ENCODE measurements at regions not wholly inside any gene's neighbourhood (a gene's known extent, or its start where the extent isn't known, plus 50 kb on each side); places are given as distances from the start of the nearest gene placed in this dataset.

DNA sequence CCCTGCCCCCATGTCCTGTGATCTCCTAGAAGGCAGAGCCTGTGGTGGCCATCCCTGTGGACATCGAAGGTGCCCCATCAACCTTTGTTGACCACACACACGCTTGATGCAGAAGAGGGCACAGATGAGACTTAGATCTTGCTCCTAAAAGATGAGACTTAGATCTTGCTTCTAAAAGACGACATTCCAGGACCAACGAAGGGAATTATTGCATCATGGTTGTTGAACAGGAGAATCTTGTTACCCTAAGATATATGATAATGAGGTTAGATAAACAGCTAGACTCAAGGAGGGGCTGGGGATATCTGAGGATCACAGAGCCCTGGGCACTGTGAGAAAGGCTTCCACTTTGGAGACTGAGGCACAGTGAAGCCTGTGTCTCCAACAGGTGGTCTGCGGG is 91.1 kb upstream of the WSCD2 start:
- DNase-seq (ENCODE audit: low spot score) = no peak

DNA sequence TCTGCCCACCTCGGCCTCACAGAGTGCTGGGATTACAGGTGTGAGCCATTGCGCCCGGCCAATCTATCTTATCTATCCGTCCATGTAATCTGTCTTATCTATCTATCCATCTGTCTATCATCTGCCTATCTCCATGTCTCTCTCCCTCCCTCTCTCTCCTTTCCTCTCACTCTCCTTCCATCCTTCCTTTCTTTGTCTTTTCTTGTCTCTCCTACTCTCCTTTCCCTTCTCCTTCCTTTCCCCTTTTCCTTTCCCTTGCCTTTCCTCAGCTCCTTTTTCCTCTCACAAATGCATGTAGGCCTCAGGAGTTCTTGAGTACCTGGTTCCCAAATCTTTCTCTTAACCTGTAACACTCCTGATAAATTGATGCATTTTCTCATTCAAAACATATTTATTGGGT is 89.3 kb upstream of the WSCD2 start:
- DNase-seq (ENCODE audit: low spot score) = no peak

DNA sequence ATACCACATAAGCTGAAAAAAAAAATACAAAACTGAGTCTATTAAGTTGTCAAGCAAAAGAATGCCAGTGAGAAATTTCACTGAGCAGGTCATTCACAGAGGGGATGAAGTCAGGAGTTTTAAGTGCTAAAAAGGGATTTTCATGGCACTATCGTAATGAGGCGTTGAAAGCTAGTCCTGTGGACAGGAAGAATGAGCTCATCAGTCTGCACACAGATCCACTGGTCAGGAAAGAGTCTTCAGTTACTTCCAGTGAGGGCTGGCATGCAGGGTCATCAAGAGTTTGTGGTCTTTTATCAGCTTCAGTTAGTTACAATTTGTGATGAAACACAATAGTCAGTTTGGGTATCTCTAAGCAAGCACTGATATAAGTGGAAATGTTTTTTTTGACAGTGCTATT is 88.1 kb upstream of the WSCD2 start:
- DNase-seq (ENCODE audit: low spot score) = no peak

DNA sequence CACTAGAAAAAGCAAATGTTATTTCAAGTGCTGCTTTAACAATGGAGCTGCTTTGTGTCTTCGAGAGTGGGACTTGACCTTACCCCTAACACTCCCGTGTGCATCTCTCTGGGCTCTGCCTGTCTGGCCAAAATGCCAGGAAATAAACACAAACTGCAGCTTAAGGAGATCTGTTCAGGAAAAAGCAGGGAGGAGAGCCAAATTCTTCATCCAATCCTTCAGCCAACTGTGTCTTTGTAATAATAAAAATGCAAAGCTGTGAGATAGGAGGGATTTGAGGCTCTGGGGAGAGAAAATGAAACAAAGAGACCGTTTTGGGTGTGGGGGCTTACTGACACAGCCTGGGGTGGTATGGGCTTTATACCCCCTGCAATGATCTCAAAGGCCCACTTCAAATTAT is 85.8 kb upstream of the WSCD2 start:
- DNase-seq (ENCODE audit: low spot score) = no peak

DNA sequence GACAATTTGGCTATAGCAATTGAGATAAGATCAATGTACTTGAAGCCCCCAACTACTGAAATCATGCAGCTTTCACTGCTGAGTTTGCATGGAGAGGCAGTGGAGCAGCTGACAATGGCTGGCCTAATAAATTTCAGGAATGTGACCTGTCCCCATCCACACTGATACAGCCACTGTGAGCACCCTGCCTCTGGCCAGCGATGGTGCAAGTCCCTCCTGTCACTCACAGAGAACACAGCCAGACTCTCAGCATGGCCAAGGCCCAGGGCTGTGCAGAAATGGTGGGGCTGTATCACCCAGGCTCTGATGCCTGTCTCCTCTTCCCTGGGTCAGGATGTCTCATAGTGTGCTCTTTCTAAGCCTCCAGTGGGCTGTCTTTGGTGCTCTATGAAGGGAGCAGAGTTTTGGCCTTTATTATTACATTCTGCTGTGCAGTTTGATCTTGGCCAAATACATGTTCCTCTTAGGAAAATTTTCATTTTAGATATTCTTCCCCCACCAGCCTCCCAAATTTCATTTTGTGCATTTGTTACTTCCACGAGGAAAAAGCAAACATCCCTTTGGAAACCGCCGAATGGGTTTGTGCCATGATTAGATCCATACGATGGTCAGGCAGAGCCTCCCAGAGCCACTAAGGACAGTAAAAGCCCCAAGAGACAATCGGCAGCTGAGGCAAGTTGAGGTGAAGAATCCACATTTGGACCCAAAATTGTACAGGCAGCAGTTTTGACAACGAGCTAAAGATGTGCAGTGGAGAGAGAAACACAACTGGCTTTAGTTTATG is 85.1 kb upstream of the WSCD2 start:
- no peak for DNase-seq (ENCODE audit: low spot score)

DNA sequence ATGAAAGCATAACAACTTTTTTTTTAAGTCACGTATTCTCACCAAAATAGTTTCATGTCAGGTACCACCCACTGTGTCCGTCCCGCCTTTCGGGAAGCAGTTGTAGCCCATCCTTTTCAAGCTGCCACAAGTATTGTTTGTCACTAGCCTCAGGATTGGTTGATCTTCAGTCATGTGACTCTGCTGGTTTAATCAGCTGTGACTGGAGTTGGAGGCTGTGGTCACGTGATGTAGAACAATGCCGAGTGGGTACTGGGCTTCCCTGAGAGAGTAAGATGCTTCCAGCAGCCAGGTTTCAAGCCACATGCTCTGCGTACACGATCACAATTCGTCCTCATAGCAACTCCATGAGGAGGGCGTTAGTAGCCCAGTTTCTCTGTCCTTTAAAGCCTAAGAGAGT is 83.0 kb upstream of the WSCD2 start:
- no peak for DNase-seq (ENCODE audit: low spot score)

DNA sequence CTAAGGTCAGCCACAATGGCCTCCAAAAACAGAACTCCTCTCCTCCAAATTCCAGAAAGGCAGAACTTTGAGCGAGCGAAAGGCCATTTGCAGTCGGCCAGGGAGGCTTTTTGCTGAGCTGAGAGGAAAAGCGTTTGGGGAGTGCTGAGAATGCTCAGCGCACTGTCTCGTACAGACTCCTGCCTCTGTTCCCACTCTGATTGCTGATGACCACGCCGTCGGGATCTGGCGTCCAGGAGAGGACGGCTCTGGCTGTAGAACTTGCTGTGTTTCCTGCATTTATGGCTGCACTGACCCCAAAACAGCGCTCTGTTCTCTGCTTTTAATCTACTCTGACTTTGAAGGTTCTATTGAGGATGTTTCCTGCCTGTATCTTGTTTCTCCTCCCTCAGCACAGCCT is 82.4 kb upstream of the WSCD2 start:
- no peak for DNase-seq (ENCODE audit: low spot score)

DNA sequence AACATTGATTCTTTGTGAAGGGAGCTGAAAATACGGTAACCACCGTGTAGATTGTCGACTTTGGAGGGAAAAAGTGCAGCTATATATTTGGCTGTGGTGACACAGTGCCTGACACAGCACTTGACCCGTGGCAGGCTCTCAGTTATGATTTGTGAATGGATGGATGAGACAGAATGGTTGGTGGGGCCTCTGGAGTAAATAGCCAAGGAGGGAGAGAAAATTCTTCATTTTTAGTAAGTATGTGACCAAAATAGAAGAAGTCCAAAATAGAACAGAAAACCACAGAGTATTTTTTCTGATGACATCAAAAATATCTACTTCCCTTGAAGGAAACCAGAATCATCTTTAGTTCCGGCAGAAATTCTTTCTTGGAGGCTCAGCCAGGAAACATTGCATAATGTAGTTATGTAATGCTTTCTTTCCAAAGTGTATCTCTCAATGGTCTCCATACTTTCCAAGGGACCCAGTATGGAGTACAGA is 82.0 kb upstream of the WSCD2 start:
- peak; percentile 2 for DNase-seq (ENCODE audit: low spot score)

DNA sequence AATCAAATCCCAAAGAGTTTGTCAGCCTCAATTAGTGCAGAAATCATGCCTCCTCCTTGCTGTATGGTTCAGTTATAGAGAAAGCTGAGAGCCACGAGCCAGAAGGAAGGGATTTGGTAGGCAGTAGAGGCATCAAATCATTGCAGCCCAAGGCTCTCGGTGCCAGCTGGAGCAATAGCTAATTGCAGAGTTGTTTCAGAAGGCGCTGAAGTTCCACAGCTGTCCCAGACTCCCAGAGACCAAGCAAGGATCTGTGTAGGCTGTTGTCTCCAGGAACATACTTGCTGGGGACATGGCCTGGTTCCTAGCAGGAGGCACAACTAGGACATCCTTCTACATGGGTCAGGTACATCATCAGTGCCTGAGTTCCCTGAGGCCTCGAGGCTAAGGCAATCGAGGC is 80.4 kb upstream of the WSCD2 start:
- no peak for DNase-seq (ENCODE audit: low spot score)

DNA sequence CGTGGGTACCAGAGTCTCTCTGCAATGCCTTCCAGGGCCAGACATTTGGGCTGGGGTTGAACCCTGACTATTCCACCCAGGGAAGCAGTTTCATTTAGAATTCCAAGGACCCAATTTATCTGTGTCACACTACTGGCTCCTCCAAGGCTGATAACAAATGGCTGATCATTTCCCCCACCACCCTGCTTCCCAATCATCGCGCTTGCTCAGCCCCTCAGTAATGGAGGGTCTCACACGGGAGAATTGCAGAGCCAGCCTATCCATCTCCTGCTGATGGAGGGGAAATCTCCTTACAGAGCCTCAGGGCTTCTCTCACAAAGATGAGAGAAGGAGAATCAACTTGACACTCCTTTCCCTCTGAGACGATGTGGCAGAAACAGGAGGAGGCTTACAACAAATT is 78.4 kb upstream of the WSCD2 start:
- no peak for DNase-seq (ENCODE audit: low spot score)

DNA sequence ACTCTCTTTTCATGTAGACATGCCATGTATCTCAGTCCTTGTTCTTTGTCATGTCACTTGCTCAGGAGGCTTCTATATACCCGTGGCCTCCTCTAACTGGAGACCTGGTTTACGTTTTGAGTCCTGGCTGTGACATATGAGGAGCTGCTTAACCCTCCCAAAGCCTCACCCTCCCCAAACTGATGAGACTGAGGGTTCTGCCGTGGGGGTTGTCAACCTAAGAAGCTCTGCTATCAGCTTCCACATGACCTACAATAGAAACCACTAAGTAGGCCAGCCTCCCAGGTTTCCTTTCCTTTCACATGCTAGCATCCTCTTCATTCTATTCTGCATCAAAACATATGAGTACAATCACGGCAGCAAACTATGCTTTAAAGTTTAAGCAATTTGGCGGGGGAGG is 76.8 kb upstream of the WSCD2 start:
- DNase-seq (ENCODE audit: low spot score) = no peak

DNA sequence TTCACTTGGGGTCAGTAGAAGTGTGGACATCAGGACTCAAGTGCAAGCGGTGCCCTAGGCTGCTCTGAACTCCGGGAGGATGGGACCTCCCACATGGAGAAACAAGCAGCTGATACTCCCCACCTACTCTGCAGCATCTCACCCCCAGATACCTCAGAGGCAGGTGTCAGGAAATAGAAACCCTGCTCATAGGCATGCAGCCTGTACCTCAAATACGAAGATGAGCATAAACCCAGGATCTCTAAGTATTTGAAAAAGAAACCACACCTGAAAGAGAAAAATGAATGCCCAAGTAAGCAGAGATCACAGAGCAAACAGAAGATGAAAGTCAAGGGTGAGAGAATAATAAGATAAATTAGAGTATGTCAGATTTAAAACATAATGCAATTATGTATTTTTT is 75.6 kb upstream of the WSCD2 start:
- no peak for DNase-seq (ENCODE audit: low spot score)

DNA sequence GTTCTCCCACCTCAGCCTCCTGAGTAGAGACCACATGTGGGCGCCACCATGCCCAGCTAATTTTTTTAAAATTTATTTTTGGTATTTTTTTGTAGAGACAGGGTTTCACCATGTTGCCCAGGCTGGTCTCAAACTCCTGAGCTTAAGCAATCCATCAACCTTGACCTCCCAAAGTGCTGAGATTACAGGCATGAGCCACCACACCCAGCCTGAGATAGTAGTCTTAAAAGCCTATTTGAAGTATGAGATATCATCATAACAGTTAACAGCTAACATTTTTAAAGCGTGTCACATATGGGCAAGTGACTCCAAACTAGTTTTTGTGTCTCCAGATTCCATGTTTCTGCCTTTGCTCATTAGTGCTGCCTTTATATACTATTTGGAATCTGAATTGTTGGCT is 74.6 kb upstream of the WSCD2 start:
- no peak for DNase-seq (ENCODE audit: low spot score)

DNA sequence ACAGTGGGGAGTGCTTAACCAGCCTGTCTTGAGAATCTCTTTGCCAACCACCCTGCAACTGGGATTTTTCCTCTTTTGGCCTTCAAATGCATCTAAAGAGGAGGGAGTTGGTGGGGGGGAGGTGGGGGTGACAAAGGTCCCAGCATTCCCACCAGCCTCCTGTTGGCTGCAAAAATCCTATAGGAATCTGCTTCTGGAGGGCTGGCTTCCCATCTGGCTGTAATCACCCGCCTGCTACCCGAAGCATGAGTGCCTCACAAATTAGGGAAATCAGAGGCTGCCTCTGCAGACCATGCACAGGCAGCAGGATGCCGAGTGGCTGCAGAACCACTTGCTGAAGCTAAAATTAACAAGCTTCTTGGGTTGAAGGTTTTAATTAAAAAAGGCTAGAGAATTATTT is 73.9 kb upstream of the WSCD2 start:
- DNase-seq (ENCODE audit: low spot score) = no peak

DNA sequence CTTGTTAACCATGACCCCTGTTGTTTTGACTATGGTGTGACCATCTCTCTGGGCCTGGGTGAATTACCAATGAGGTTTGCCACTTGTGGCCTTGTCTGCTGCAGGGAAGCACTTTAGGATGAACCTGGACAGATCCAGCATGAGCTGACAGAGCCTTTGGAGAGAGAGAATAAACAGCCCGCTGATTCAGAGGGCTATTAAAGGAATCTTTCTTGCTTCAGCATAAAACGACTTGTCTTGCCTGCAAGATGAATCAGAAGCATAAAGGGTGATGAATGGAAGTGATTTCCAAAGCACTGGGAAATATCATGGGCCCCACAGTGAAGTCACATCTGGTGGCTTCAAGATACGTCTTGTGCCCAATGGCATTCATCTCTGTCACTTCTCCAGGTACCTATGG is 69.0 kb upstream of the WSCD2 start:
- no peak for DNase-seq (ENCODE audit: low spot score)

DNA sequence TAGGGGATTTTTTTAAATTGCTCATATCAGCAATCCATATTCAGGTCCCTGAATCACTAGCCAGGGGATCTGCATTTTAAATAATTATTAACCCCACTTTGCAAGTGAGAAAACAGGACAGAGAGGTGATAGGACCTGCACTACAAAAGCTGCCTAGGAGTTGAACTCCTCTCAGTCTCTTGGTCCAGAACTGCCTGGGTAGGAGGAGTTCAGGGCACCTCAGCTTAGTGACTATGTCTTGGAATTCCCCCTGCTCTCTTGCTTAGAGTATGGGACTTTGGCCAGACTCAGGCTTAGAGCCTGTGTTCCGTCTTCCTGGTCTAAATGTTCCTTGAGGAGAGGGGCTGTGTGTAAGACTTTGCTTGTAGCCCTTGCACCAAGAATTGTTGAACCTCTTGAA is 68.2 kb upstream of the WSCD2 start:
- no peak for DNase-seq (ENCODE audit: low spot score)

DNA sequence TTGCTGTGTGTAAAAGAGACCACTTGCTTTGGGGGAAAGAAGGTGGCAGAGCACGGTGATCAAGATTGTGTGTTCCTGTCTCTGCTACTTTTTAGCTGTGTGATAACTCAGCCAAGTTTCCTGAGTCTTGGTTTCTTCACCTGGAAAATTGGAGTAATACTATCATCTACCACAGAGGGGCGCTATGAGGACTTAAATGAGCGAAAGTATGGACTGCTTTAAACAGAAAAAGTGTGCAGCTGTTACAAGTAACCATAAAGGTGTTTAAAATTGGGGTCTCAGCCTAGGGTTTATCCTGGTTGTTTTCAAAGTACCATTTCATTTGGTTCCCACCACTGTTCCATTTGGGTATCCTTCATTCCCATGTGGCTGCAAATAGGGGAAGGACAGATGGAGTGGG is 65.9 kb upstream of the WSCD2 start:
- DNase-seq (ENCODE audit: low spot score) = no peak

DNA sequence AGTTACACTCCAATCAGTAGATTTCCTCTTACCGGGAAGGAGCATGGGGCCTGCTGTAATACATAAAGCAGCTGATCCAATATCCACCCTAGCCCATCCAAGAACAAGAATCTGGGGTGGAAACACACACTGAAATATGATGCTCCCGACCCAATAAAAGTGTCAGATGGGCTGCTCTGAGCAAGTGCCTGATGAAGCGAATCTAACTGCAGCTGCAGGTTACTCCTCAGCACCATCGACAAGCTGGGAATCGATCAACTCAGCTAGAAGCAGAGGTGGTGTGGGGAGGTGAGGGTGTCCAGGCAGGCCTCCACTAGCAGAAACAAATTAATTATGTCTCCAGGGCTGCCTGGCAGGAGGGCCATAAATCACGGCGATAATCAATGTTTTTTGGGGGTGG is 64.0 kb upstream of the WSCD2 start:
- no peak for DNase-seq (ENCODE audit: low spot score)

DNA sequence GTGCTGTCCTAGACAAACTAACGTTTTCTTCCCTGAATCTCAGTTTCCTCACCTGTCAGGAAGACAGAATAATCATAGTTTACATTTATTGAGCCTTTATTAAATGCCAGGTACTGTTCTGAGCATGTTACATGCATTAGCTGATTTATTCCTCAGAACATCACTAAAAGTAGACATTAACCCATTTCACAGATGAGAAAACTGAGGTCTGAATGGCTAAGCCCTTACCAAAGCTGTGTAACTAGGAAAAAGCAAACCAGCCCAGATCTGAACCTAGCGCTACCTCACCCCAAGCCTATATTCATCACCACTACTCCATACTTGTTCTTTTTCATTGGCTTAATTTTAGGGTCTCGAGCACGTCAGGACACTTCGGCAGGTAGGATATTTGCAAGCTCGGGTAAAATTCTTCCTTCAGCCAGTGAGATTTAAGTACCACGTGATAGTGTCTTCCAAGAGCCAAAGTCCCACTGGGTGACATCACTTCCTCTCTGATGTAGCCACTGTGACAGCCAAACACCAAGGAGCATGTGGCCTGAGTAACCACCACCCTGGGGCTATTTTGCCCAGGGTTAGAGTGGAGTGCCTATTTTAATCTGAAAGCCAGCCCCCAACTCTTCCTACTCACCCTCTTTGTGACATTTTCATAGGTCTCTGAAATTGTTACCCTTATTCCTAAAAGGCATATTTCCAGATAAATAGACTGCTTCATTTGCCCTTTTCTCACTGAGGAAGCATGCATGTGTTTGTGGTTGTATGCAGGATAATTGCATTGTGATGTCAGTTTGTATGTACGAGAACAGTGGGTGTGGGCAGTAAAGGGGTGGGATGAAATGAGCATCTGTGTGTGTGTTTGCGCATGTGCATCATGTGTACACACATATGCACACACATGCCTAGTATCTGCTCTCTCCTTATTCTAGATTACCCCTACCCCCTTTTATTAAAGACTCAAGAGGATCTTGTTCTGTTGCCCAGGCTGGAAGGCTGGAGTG is 62.2 kb upstream of the WSCD2 start:
- DNase-seq (ENCODE audit: low spot score) = no peak

DNA sequence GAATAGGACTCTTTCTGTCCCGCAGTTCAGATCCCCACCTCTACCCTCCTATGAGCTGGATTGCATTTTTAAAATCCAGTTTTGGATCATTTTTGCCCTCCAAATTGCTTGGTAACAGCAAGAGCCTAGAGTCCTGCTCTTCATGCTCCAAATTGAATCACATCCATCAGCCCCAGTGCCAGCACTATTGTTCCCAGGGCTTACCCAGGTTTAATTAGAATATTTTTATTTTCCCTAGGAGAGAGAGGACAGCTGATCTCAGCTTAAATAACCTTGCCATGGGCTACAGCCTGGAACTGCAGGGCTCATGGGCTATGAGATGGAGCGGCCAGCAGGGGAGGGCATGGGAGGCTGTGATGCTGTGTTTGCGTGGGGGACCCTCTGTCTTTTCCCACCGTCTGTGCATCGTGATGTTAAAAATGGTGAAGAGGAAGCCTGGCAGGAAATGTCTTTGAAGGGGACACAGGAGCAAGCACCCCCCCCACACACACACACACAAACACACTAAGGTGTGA is 59.4 kb upstream of the WSCD2 start:
- DNase-seq (ENCODE audit: low spot score) = no peak

DNA sequence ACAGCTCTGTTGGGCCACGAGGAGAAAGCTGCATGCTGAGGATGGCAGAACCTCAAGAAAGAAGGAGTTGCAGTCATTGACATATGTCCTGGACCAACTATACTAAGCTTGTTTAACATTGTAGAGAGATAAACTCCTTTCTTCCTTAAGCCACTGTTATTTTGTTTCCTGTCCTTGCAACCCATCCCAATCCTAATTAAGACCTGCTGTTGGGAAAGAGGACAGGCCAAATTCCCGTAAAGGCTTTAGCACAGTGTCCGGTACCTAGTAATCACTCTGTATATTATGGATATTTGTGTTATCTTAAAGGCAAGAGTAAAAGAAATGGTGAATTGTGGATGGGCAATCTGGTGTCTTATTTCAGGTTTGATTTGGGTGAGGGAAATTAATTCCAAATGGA is 53.5 kb upstream of the WSCD2 start:
- DNase-seq (ENCODE audit: low spot score) = no peak

DNA sequence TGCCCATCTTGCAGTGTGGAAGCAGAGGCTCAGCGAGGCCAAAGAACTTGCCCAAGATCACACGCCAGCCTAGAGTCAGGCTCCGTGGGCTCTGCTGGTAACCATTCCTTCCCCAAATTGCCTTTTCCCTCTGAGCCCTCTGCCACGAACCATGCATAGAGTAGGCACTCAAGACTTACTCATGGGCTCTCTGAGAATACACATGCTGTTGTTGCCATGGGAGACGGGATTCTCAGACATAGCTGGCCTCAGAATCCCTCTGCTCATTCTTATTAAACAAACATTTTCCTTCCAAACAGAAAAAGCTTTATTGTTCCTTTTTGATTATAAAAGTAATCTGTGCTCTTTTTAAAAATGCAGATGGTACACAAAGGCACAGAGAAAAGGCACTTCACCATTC is 52.5 kb upstream of the WSCD2 start:
- DNase-seq (ENCODE audit: low spot score) = no peak

DNA sequence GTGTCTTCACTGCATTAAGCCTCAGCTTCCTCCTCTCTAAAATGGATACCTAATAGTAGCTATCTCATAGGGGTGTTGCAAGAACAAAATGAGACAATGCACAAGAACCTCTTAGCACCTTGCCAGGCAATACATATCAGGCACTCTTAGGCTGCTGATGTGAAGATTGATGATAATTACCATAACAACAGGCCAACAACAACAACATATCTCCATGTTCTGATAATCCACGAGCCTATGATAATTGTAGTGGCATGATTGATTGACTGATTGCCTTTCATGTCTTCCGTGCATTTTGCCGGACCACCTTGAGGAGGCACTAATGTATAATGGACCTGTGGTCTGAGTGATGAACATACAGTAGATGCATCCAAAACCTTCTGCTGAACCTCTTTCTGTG is 50.7 kb upstream of the WSCD2 start:
- no peak for DNase-seq (ENCODE audit: low spot score)
